HTR-8/SVneo (cell line): ENCODE measurements at regions not wholly inside any gene's neighbourhood (a gene's known extent, or its start where the extent isn't known, plus 50 kb on each side); places are given as distances from the start of the nearest gene placed in this dataset.
"Not testable (repeated sequence)": the region's sequence is repeated elsewhere in the genome, so short reads cannot be mapped to it uniquely, and the experiment has no call there.

ENCODE experiments used
- DNase-seq: peaks from one replicate; pipeline ENCODE4 v3.0.0; 2011; ENCODE audit warnings: low spot score, mixed read lengths; ENCODE audit not compliant: insufficient read length
- FAIRE-seq: peaks from 2 replicates; lab custom pipeline; 2011; peaks lifted over from hg19 to GRCh38; lab: Jason Lieb, UNC

DNA sequence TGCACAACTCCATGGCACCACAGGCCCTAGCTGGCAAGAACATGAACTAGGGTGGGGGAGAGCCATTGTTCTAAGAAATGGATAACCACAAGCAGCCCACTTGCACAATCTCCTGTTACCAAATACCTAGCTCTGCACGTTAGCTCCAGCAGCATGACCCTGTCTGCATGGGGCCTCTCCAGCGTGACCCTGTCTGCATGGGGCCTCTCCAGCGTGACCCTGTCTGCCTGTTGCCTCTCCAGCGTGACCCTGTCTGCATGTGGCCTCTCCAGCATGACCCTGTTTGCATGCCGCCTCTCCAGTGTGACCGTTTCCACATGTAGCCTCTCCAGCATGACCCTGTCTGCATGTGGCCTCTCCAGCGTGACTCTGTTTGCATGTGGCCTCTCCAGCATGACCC is 356.7 kb downstream of the CNTNAP3B start:
- FAIRE-seq, DNase-seq: not testable (repeated sequence)

DNA sequence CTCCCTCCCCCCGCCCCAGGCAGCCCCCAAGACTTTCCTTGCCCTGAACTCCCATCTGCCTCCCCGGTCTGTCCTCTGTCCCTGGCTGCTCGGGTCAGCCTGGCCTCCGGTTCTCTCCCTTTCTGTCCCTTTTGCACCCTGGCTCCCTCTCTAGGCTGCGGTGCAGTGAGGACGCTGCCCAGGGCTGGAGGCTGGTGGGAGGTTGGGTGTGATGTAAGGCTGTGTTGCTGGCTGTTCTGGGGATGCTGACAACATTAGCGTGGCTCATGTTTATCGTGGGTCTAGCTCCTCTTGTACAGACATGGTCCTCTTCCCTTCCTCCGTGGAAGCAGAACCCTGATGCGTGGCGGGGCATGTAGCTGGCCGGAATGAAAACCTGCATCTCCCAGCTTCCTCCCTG is 357.5 kb downstream of the CNTNAP3B start:
- FAIRE-seq, result not testable (repeated sequence)

DNA sequence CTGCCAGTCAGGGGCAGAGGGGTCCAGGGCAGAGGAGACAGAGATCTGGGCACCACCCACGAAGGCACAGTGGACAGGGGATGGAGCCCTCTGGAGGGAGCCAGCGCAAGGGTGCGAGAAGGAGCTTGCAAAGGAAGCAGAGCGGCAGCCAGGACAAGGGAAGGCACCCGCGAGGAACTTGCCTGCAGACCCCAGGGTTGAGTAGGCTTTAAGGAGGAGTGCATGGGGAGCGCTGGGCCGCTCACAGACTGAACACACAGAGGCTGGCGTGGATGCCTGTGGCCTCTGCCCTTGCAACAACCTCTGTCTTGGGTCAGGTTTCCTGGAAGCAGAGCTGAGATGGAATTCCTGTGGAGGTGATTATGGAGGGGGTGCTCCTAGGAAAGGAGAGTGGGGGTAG is 374.4 kb downstream of the CNTNAP3B start:
- DNase-seq, FAIRE-seq: not testable (repeated sequence)

More for the DNA sequence above, 357.5 kb downstream of the CNTNAP3B start:
- DNase-seq, result not testable (repeated sequence)

DNA sequence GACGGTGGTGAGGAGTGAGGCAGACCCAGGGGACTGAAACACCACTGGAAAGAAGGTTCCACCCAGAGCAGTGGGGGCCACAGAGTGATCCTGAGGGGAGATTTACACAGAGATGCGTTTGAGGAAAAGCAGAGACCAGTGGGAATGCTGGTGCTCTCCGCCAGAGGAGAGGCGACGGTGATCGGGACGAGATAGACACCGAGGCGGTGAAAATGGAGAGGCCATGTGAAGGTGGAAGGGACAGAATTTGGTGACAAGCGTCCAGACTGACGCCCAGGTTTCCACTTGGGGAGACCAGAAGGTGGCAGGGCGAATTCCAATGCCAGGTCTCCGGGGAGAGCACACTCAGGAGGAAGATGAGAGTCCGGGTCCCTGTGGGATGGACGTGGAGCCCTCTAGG is 374.8 kb downstream of the CNTNAP3B start:
- not testable (repeated sequence) for DNase-seq, FAIRE-seq

DNA sequence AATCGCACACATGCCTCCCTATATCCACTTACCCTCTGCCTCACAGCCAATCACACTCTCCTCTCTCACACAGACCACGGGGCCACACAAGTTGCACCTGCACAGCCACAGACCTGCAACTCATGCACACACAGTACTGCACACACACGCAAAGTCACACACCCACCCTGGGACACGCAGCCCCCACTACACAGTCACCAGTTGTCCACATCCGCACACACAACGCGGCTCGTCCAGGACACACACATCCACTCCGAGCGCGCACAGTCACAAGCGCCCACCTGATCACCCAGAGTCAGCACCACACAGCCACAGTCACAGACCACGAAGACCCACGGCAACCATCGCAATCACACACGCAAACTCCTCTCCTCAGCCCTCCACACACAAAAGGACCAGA is 387.3 kb downstream of the CNTNAP3B start:
- DNase-seq, FAIRE-seq: not testable (repeated sequence)

DNA sequence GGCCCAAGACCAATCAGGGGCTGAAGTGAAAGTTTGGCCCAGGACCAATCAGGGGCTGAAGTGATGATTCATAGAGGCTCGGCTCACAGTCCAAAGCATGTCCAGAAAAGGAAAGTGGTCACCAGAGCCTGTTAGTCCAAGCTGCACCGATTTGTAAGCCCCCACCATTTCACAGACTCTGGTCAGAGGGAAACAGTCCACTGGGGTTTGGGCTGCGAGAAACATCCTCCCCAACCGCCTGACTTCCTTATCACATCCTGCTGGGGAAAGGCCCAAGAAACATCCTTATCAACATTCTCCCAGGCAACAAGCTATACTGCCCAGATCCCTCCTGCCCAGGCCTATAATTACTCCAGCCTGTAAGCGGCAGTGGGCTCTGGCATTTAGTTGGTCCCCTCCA is 388.1 kb downstream of the CNTNAP3B start:
- not testable (repeated sequence) for FAIRE-seq

DNA sequence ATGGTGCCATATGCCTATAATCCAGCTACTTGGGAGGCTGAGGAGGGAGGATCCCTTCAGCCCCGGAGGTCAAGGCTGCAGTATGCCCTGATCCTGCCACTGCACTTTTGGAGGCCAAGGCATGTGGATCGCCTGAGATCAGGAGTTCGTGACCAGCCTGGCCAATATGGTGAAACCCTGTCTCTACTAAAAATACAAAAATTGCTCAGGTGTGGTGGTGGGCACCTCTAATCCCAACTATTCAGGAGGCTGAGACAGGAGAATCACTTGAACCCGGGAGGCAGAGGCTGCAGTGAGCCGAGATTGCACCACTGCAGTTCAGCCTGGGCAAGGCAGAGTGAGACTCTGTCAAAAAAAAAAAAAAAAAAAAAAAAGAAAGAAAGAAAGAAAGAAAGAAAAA is 390.5 kb downstream of the CNTNAP3B start:
- not testable (repeated sequence) for FAIRE-seq, DNase-seq

More for the DNA sequence above, 388.1 kb downstream of the CNTNAP3B start:
- not testable (repeated sequence) for DNase-seq

DNA sequence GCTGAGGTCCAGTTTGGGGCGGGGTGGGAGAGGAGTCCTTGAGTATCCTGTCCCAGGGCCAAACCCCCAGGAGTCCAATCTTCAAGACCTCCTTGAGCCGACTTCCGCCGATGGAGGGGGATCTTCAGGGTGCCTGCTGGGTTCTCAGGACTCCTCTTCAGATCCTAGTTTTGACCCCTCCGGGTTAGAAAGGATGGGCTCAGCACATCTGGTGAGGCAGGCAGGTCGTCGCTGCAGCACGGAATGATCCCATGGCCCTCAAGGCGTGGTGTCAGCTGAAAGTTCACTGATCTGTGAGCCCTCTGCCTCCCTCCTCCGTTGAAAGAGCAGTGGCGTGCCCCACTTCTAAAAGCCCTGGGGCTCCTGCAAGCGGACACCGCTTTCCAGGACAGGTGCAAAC is 430.0 kb downstream of the CNTNAP3B start:
- DNase-seq, FAIRE-seq: not testable (repeated sequence)

DNA sequence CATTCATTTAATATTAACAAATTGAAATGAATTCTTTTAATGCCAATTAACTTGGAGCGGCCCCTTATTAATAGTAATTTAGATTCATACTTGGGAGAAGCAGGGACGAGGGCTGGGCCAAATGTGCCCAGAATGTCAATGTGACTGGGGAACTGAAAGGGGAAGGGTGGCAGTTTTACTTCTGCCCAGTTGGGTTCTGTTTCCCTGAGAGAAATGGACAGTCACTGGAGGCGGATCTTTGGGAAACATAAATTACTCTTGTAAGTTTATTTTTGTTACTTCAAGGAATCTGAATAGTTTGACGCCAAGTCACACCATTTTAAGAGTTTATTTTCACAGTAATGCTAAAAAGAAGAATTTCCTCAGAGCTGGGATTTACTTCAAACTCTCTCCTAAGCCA is 432.1 kb downstream of the CNTNAP3B start:
- DNase-seq, FAIRE-seq: not testable (repeated sequence)

DNA sequence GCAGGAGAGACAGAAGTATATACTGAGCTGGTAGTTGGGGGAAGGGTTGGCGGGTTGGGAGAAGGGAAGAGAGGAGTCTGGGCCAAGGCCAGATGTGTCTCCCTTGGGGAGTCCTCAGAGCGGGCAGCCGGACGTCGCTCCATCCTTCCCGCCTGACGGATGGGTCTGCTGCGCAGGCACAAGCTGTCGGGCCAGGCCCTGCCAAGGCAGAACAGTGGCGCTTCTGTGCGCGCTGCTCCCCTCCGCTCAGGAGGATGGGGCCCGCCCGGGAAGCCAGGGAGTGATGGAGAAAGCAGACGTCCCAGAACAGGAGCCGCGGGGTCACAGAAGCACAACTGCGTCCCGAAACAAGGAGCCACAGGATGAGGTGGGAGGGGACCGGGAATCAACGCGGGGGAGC is 449.9 kb downstream of the CNTNAP3B start:
- not testable (repeated sequence) for DNase-seq, FAIRE-seq

DNA sequence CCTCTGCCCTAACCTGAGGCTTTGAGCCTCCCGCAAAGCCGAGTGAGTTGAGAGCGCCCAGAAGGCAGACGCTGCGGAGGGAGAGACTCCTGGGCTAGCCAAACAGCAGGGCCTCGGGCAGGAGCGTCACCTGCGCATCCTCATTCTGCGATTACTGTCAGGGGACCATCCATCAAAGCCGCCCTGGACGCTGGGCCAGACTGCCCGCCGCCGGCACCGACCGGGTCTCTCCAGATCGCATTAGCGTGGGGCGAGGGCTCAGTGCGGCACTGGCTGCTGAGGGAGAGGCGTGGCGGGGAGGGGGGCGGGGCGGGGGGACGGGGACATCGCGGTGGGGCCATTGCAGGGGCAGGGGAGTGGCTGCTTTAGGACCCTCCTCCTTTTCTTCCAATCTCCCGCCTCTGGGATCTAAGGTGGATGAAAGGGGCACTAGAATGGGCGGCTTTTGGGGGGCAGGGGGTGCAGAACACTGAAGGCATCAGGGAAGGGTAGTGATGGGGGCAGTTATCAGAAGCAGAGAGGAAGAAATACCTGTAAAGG is 465.7 kb downstream of the CNTNAP3B start:
- not testable (repeated sequence) for DNase-seq, FAIRE-seq

DNA sequence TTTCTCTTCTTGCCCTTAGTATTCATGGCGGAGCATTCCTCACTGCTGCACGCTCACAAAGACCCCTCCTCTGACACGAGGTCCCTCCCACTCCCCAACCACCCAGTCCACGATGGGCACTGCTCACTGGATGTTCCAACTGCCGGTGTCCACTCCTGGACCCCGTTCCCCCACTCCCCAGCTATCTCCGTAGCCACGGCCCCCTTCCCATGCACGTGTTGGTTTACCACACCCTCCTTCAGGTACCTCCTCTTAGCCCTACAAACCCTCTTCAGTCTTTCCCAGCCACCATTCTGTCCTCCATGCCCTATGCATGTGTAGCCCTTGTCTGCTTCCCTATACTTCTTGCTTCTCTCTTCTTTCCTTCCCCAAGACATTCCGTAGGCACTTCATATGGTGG is 469.6 kb upstream of the ZNG1F start:
- DNase-seq, FAIRE-seq: not testable (repeated sequence)

DNA sequence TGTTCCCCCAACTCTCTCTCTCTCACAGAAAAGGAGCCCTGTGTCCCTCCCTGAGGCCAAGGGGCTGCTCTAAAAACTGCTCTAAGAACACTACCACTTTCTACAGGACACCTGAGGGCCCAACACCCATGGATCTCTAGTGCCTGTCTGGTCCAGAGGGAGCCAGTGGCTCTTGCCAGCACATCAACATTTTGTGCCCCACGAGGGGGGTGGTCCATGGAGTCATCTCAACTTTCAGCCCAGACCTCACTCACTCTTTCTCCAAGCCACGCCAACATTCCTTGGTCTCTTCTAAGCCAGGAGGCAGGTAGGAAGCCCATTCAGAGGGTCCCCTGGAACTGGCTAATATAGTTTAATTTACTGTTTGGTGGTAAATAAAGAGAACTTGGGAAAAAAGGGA is 469.0 kb upstream of the ZNG1F start:
- FAIRE-seq, DNase-seq: not testable (repeated sequence)

DNA sequence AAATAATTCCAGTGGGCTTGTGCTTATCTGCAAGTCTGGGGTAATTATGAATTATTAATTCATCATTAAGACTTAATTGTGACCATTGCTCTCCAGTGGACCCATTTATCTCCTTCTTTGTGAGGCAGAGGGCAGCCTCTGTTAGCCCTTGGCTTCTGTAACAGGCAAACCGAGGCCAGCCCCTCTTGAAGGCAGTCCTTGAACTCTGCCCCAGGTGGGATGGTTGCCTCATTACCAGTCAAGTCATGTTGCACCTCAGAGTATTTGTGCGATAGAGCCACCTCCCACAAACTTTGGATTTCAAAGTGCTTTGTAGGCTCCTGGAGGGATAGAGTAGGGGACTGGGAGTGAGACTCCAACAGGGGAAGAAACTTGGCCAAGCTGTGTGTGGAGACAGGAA is 468.0 kb upstream of the ZNG1F start:
- FAIRE-seq, DNase-seq: not testable (repeated sequence)

DNA sequence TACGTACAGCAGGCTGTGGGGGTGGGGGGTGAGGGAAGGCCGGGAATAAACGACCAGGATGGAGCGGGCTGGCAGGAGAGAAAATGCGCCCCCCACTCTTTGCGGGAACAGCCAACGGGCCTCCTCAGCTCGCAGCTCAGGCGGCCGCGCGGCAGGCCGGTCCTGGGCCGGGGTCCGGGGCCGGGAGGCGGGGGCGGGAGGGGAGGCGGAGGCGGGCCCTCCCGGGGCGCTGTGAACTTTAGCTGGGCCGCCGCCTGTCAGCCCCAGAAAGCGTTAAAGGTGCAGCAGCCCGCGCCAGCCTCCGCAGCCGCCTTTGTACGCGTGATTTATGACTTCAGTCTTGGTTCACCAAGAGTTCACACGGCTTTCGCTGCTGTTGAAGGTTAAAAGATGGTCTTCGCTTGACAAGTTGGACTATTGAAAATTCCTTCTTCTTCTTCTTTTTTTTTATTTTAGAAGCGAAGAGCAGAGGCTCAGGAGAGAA is 466.0 kb upstream of the ZNG1F start:
- FAIRE-seq, DNase-seq: not testable (repeated sequence)

DNA sequence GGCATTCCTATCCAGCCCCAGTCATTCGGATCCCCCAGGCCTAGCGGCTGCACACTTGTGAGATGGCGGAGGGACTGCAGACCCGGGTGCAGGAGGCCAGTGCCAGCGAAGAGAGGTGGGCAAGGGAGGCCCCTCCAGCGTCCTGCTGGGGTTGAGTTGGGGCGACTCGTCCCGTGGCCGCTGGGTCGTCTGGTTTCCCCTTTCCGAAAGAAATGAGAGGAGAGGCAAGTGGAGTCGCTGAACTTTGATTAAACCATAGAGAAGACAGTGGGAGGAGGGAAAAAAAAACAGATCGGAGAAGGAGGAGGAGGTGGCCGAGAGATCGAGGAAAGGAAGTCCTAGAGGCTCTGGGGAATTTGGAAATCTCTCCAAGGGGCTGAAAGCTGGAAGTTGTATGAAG is 465.2 kb upstream of the ZNG1F start:
- not testable (repeated sequence) for FAIRE-seq

DNA sequence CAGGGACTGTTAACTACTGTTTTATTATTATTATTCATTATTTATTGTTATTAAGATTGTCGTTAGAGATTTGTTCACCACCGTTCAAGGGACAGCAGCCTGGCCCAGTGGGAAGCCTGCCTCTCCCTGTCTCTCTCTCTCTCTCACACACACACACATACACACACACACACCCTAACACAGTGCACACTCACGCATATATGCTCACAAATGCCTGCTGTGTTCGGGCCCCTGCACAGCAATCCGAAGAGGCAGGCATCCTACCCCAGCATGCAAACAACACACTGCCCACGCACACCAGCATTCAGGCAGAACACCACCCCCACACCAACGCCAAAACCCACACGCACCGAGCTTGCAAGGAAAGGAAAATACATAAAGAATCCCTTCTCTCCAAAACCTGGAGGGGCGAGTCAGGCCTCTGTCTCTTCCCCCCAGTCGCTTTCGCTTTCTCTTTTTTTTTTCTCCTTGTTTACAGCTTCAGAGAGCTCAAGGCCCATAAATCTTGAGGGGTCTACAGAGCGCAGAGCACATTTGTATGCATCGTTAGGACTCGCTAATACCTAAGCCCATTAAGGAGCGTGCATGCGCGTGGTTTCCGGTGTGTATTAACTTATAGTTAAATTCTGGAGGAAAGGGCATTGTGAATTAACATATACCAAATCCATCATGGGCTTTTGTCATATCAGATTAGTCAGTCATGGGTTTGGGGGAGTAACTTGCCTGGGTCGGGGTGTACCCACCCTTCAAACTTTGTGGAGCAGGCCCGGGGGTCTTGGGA is 464.6 kb upstream of the ZNG1F start:
- not testable (repeated sequence) for FAIRE-seq, DNase-seq

More for the DNA sequence above, 465.2 kb upstream of the ZNG1F start:
- not testable (repeated sequence) for DNase-seq

DNA sequence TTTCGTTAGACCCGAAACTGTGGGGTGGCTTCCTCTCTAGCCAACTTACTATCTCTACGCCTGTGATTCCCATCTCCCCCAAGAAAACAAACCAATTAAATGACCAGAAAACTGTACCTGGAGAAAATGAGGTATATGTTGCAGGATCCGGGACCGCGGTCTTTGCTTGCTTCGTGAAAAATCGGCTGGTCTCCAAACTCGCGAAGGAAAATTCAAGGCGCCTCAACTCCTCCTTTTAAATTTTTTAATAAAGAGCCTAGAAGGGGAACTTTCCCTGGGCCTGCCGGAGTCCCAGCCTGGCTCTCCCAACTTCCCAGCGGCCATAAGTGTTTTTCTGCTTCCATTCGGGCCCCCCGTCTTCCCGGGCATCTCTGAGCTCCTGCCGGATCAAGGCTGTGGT is 463.7 kb upstream of the ZNG1F start:
- not testable (repeated sequence) for FAIRE-seq, DNase-seq

DNA sequence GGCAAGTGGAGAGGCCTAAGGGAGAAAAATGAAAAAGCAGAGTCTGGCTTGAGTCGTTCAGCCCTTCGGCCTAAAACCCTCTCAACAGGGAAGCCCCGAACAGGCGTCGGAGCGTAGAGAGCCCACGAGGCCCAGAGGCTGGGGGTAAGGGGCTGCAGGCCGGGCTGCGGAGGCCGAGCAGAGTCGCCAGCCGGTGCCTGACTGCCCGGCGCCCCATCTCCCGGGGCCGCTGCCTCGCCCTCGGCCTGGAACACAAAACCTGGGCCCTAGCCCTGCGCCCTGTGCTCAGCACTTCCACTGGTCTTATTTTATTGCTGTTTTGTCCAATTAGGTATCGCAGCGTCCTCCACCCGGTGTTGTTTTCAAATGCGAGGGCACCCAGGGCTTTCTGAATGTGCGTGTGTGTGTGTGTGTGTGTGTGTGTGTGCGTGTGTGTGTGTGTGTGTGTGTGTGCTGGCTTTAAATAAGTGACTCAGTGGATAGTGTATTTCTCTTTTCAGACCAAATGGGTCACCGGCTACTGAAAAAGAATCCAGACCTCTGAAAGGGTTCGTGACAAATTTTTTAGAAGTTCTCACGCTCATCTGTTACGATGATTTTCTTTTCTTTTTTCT is 463.1 kb upstream of the ZNG1F start:
- DNase-seq, result not testable (repeated sequence)

DNA sequence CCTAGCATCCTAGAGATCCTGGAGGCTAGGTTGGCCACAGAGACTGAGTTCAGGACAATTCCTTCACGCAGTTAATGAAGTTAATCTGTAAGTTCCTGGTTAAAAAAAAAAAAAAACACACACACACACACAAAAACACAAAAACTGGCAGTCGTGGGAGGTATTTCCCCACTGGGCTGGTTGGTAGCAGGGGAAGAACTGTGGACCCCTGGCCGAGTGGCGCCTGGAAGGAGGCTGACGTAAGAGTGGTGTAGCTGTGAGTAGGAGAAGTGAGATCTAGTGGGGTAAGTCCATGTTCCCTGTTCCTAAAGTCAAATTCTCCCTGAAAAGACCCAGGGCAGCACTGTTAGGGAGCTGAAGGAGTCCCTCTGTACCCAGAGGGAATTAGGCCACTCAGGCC is 461.0 kb upstream of the ZNG1F start:
- not testable (repeated sequence) for FAIRE-seq

More for the DNA sequence above, 463.1 kb upstream of the ZNG1F start:
- FAIRE-seq, result not testable (repeated sequence)

More for the DNA sequence above, 461.0 kb upstream of the ZNG1F start:
- DNase-seq, result not testable (repeated sequence)
